HG03457 (cell line): ENCODE measurements at regions not wholly inside any gene's neighbourhood (a gene's known extent, or its start where the extent isn't known, plus 50 kb on each side); places are given as distances from the start of the nearest gene placed in this dataset.
A peak's percentile ranks its signal among the peaks of the same experiment; 100 is the strongest.
"Not testable (repeated sequence)": the region's sequence is repeated elsewhere in the genome, so short reads cannot be mapped to it uniquely, and the experiment has no call there.

Experiments
- ATAC-seq: cut with Tn5 transposase; IDR thresholded peaks from one replicate; pipeline ENCODE4 v1.9.1; 2021; ENCODE audit warnings: moderate number of reproducible peaks; ENCODE audit not compliant: unreplicated experiment

DNA sequence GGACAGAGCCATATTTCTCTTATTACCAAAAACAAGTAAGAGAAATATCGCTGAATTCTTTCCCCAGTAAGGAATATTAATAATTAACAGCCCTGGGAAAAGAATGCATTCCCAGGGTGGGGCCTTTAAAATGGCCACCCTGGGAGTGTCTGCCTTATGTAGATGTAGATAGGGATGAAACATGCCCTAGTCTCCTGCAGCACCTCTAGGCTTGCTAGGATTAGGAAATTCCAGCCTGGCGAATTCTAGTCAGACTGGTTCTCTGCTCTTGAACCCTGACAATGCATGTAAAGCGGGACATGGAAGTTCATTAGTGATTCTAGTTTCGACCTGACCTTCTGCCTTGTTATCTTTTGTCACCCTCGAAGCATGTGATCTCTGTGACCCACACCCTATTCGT lies 405.2 kb upstream of the MAP2 start:
- not testable (repeated sequence) for ATAC-seq

DNA sequence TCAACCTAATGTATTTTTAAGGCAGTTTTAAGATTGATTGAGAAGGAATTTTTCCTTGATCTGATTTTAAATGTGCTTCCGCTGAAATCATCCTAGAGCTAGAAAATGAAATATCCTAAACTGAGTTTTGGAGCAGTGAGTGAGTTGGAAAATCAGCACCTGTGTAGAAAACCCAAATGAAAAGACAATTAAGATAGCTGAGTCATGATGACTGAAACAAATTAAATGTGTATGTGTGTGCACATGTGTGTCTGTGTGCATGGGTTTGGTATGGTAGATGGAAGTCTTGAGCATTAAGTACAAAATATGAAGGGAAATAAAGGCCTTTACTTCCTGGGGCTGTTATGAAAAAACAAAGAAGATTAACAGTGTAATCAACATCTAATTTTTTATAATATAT lies 394.6 kb upstream of the MAP2 start:
- no peak for ATAC-seq

DNA sequence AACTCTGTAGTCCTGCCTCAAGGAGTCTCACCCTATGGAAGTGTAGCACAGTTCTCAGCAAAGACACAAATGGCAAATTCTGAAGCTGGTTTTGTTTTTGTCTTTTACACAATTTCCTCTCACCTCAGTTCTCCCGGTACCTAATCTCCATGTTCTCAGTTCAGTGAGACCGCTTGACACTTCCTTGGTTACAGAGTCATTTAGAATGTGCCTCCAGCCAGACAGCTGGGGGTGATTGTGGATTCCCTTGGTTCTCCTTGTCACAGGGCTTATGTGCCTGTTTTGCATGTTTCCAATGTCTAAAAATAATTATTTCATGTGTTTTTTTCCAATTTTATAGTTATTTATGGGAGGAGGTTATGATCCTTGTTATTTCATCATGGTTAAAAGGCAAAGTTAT lies 379.5 kb upstream of the MAP2 start:
- ATAC-seq = no peak

DNA sequence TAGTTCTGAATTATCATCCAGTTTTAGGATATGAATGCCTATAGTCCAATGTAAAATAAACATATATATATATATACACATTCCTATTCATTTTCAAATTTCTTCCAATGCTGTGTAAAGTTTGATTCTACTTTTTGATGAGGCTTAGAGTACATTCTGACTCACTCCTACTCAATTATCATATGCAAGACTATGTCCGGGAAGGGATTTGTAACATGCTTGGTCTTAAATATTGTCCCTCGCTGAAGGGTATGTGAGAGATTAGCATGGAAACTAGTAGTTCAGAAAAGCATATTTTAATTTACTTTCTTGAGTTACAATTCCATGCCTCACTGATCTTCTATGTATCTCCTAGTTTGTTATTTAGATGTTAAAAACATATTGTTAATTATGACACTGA lies 377.7 kb upstream of the MAP2 start:
- no peak for ATAC-seq

DNA sequence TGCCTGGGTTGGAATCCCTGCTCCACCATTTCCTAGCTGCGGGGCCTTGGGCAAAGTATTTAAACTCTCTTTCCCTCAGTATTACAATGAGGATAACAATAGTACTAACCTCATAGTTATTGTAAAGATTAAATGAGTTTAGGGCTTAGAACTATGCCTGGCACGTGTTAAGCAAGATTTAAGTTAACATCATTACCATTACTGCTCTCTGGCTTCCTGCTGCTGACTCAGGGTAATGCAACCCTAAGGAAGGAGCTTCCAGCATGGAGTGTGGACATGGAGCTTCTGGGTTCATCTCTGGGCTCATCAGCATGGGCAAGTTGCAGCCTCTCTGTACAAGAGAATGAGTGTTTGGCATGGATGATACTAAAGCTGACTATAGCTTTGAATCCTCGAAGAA lies 374.2 kb upstream of the MAP2 start:
- ATAC-seq = no peak

DNA sequence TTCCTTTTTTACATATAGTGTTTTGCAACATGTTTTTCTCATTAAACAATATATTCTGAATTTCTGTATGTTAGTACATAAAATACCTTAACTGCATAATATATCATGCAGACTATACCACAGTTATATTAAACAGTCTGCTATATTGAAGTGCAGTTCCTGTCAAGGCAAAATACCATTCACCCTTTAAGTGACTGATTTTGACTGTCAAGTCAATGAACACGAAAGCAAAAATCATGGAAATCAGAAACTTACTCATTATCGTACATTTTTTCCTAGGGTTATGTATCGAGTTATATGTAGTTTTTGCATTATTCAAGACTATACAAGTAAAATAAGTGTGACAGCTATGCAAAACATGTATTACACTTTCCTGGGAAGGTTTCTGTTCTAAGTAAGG lies 361.6 kb upstream of the MAP2 start:
- no peak for ATAC-seq

DNA sequence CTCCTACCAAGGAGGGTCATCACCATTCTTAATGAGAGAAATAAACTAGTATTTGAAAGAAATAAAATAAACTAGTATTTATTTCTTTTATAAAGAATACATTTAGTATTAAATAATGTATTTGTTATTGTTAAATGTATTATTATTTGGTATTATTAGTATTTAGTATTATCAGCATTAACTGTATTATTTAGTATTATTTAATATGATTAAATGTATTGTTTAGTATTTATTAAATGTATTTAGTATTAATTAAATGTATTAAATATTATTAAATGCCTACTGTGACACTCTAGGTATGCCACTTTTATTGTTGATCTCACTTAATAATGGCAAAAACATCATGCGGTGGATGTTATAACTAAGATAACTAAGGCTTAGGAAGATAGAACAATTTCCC lies 353.6 kb upstream of the MAP2 start:
- ATAC-seq = no peak

DNA sequence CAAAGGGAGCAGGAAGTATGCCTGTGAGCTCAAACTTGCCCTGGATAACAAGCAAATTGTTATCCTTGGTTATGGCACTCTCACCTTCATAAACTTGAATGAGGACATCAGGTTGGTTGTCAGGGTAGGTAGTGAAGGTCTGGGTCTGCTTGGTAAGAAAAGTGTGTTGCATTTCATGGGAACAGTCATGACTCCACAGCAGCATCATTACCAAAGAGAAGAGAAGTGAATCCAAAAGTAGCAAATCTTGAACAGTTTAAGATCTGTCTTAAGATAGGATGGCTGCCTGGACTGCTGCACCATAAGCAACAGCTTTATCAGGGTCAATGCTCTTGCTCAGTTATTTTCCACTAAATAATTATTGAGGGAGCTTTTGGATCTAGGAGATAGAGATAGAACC lies 350.7 kb upstream of the MAP2 start:
- ATAC-seq = no peak

DNA sequence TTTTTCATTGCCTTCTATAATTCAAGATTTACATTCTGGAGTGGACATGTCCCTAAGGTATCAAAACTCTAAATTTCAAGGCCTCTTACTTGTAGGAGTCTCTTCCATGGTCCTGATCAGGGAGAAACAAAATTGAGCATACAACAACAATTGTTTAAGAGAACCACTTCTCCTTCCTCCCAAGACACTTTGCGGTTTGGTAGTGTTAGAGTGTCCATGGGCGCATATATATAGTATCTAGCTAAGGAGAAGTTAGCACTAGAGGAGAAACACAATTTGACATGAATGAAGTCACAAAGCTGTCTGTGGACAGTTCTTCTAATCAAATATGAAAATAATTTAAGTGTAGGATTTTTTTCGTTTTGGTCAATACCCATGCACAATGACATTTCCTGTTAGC lies 349.1 kb upstream of the MAP2 start:
- ATAC-seq = no peak

DNA sequence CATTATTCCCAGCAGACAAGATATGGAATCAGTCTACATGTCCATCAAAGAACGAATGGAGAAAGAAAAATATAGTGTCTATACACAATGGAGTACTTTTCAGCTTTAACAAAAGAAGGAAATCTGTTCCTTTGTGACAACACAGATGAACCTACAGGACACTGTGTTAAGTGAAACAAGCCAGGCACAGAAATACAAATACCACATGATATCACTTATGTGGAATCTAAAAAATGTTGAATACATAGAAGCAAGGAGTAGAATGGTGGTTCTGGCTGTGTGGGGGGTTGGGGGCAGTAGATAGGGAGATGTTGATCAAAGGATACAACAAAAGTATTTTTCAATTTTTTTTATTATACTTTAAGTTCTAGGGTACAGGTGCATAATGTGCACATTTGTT lies 347.7 kb upstream of the MAP2 start:
- no peak for ATAC-seq

DNA sequence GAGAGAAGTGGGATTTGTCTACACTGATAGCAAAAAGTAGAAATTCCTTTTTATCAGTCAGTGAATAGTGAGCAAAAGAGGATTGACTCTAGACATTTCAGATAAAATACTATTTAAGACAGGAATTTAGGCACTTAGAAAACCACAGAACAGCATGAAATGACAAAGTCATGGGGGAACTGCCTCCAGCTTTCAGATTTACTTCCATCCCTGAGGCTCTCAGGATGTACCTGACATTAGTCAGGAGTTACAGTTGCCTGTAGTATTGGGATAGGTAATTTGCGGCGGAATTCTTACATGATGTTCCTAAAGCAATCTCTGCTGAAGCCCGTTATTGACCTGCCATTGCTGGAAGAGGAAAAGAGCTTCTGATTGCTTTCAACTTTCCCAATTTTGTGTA lies 337.1 kb upstream of the MAP2 start:
- no peak for ATAC-seq

DNA sequence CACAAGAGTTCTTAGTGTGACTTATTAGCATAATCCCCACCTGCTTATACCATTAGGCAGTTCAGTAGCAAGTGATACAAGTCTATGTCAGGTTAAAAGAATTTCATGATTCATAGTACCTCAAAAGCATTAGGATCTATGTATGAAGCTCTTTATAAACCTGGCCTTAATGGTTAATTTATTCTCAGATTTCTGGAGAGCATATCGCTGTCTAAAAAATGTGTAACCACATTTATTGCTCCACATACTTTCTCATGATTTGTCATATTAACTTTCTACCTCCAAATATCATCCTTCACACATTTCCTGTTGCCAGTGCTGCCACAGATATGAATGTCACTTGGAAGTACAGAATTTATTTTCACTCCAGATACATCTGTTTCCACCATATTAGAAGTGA lies 332.8 kb upstream of the MAP2 start:
- ATAC-seq = no peak

DNA sequence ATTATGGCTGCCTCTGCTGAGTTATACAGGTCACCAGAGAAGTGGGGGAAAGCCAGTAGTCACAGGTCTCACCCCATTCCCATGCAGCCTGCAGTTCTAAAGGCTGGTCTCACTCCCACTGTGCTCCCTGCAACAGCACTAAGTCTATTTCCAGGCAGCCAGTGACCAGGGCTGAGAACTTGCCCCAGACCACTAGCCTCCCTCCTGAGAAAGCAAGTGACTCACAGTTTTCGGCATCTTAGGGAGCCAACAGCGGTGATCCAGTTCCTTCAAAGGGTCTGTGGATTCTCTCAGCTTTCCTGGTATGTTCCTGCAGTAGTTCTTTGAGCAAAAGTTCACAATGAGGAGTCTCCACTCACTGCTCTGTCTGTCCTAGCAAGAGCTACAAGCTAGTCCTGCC lies 329.6 kb upstream of the MAP2 start:
- no peak for ATAC-seq

DNA sequence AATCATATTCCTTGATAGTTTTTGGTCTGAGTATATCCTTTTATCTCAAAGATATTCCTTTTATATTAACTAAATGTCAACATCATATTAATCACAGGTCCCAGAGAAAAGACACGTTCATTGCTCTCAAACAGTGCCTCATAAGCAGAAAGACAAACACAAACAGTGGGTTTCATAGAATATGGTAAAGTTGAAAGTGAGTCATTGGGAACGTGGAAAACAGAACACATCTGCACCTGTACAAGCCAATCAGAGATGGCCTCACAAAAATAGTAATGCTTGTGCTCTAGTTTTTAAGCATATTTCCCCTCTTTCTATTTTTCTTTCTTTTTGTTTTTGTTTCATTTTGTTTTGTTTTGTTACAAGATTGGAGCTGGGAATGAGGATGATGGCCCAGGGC lies 328.4 kb upstream of the MAP2 start:
- no peak for ATAC-seq

DNA sequence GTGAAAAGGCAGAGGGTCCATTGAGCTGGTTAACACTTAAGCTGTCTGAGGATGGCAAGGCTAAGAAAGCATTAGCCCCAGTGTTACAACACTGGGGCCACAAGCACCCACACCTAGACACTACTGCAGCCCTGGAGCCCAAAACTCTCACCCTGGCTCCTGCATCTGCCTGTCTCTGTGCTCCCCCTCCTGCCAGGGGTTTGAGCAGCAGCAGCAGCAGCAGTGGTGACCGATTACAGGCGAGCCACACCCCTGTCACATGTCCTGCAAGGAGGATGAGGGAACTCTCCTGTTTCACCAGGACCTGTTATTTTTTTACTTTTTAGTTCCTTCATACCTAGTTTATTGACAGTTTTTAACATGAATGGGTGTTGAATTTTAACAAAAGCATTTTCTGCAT lies 326.7 kb upstream of the MAP2 start:
- ATAC-seq = no peak

DNA sequence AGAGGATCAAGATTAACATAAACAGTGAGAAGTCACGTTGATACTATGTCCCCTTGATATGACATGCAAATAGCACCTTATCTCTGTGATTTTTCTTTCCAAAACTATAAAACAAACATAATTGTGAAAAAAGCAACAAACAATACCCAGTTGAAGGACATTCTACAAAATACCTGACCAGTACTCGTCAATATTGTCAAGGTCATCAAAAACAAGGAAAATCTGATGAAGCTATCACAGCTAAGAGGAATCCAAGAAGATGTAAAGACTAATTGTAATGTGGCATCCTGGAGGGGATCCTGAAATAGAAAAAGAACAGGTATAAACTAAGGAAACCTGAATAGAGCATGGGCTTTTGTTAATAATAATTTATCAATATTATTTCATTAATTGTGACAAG lies 321.5 kb upstream of the MAP2 start:
- no peak for ATAC-seq

DNA sequence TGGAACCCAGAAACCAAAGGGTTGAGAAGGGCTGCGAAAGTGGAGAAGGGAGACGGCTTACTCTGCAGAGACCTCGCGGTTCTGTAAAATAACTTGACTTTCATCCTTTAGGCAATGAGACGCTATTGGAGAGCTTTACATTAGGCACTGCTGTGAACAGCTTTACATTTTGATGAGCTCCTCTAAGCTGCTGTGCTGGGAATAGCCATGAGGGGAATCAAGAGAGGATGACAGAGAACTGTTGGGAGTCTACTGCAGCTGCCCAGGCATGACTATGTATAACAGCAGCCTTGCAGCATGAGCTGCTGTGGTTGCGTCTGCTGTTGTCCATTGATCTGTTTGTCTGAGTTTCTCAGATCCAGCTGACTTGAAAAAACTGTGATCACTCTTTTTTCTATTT lies 310.8 kb upstream of the MAP2 start:
- ATAC-seq = no peak

DNA sequence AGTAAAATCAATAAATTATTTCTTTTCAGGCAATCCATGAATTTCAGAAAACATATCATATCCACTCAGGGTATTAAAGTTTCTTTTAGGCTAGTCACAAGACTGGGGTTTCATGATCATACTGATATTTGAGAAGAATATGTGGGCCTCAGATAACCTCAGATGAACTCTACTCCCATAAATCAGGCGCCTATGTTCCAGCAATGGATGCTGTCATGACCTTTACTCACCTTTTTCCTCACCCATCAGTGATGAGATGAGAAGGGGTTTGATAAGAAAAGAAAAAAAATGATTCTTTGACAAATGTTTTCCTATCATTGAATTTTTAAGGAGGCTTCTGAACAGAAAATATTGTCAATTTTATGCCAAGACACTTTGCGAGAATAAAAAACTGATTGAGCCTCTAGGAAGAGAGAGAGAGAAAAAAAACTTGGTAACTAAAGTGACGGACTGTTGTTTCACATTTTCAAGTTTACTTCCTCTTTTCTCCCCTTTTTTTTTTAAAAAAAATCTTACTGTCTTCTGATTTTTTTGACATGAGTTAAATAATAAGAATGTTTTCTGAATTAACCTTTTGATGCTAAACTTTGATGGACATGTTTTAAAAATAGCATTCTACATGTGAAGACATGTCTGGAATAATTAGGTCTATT lies 309.1 kb upstream of the MAP2 start:
- no peak for ATAC-seq

DNA sequence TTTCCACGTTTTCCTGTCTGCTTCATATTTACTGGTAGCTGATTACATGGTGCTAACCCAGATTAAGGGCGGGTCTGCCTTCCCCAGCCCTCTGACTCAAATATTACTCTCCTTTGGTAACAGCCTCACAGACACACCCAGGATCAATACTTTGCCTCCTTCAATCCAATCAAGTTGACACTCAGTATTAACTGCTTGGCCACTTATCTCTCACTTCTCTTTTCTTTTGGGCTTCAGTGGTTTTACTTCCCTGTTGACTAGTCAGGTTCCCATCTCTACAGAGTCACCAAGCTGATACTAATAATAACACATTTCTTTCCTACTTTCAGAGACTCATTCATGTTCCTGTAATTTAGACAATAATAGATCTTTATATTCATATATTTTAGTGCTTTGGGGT lies 302.2 kb upstream of the MAP2 start:
- ATAC-seq = peak; percentile 94

DNA sequence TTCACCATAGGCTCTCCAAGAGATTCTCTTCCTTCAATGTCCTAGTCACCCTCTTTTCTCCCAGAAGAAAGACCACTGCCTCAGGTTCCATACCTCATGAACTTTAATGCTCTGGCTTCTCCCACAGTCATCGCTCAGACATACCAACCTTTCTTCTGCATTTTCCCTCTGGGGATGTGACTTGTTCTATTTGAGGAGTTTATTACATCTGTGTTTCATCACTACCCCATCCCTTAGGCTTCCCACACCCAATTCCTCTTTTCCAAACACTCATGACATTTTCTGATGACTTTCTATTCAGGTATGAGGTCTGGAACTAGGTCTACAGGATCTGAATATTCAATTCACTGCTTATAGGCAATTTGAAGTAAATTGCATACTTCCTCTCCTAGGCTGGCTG lies 298.6 kb upstream of the MAP2 start:
- ATAC-seq = no peak

DNA sequence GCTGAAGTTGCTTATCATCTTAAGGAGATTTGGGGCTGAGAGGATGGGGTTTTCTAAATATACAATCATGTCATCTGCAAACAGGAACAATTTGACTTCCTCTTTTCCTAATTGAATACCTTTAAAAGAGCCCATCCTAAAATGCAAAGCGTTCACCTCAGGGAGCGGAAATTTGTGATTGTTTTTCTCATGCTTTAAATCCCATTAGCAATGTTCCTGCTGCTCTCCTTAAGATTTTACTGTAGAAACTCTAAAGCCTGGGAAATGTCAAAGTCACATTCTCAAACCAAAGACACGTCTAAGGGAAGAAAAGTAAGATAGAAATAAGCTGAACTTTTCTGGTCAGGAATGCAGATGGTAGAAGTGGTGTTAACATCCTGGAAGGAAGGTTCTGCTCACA lies 285.8 kb upstream of the MAP2 start:
- no peak for ATAC-seq

DNA sequence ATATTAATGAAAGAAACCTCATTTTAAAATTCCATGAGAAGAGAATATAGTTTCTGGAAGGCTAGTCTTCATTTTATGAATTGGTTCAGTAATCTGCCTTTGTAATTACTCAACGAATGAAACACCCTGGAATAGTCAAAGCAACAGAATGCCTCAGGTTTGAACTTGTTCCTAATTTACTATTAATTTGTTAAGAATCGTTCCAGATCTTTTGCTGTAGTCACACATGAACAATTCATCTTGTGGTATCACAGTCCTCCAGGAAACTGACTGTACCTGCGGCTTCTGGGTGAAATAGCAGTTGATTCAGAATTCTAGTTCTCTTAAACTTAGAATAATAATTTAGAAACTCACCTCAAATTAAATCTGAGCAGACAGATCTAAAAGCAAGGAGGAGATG lies 282.7 kb upstream of the MAP2 start:
- ATAC-seq = no peak

DNA sequence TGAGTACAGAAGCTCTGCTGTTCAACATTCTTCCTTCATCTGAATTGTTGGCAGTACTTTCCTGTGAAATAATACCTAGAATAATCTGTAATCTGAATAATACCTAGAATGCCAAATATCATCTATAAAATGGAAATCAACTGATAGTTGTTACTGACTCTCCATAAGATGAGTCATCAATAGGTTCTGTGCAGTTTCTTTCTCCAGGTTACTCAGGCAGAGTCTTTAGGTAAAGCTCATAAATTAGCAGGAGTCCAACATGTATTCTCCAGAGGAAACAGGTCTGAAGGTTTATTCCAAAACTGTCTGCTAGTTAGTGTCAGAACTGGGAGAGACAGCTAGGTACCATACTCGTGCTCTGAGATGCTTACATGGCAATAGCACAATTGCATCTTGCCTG lies 282.0 kb upstream of the MAP2 start:
- ATAC-seq = no peak

DNA sequence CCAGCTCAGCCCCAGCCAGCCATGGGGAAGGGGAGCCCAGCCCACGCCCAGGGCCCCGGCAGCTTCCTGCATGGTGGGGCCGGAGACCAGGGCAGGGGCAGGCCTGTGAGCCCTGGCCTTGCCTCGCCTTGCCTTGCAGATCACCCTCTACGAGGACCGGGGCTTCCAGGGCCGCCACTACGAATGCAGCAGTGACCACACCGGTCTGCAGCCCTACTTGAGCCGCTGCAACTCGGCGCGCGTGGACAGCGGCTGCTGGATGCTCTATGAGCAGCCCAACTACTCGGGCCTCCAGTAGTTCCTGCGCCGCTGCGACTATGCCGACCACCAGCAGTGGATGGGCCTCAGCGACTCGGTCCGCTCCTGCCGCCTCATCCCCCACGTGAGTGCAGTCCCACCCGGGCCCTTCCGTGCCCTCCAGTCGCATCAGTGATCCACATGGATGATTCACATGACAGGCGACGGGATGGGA lies 278.6 kb upstream of the MAP2 start:
- ATAC-seq = not testable (repeated sequence)
